Stimulated activated CD4-positive, alpha-beta T cell treated with anti-CD3 and anti-CD28 coated beads, Interleukin-12 subunit alpha, Interleukin-12 subunit beta, amount 100 ng/mL, for 48 hours (primary cell): ENCODE measurements at regions not wholly inside any gene's neighbourhood (a gene's known extent, or its start where the extent isn't known, plus 50 kb on each side); places are given as distances from the start of the nearest gene placed in this dataset.
"Not testable (repeated sequence)": the region's sequence is repeated elsewhere in the genome, so short reads cannot be mapped to it uniquely, and the experiment has no call there.

Source experiments
- DNase-seq, 3 donors: peaks; one replicate each; pipeline ENCODE4 v3.0.0-alpha.2; 2020; ENCODE audit warnings: low read depth in 2 of 3, low spot score in 1 of 3

- DNase-seq = no peak
Observed at GRCh38 chr17:64785011-64785421, 122.9 kb upstream of the SMURF2 start.

- DNase-seq = no peak
Observed at GRCh38 chr17:64784353-64785010, 122.4 kb upstream of the SMURF2 start.

GRCh38 chr17:64783556-64784352 is 121.6 kb upstream of the SMURF2 start:
- no peak for DNase-seq

- DNase-seq = no peak
Observed at GRCh38 chr17:64783031-64783461, 120.9 kb upstream of the SMURF2 start.

GRCh38 chr17:64781810-64782555 is 119.9 kb upstream of the SMURF2 start:
- no peak for DNase-seq

GRCh38 chr17:64781014-64781756 is 119.1 kb upstream of the SMURF2 start:
- DNase-seq = peak in 1 of 3 donors; percentile 47

- peak; percentile 63 to 77 (median 66) for DNase-seq
Observed at GRCh38 chr17:64780096-64781013, 118.2 kb upstream of the SMURF2 start.

GRCh38 chr17:64779376-64780095 is 117.4 kb upstream of the SMURF2 start:
- DNase-seq = no peak

GRCh38 chr17:64779098-64779375 is 116.9 kb upstream of the SMURF2 start:
- DNase-seq = not testable (repeated sequence)

GRCh38 chr17:64778240-64779097 is 116.4 kb upstream of the SMURF2 start:
- DNase-seq = no peak

GRCh38 chr17:64777415-64778239 is 115.5 kb upstream of the SMURF2 start:
- no peak for DNase-seq

- DNase-seq = peak; percentile 37 to 68 (median 67)
Observed at GRCh38 chr17:64776720-64777414, 114.8 kb upstream of the SMURF2 start.

GRCh38 chr17:64775701-64776570 is 113.8 kb upstream of the SMURF2 start:
- no peak for DNase-seq

- DNase-seq = no peak
Observed at GRCh38 chr17:64774888-64775540, 112.9 kb upstream of the SMURF2 start.

- DNase-seq = no peak
Observed at GRCh38 chr17:64773836-64774761, 112.0 kb upstream of the SMURF2 start.
